HG03135 (cell line): ENCODE measurements at regions not wholly inside any gene's neighbourhood (a gene's known extent, or its start where the extent isn't known, plus 50 kb on each side); places are given as distances from the start of the nearest gene placed in this dataset.

ENCODE experiments used
- ATAC-seq: cut with Tn5 transposase; IDR thresholded peaks from one replicate; pipeline ENCODE4 v1.9.1; 2021; ENCODE audit warnings: mild to moderate bottlenecking, moderate library complexity; ENCODE audit not compliant: unreplicated experiment

DNA sequence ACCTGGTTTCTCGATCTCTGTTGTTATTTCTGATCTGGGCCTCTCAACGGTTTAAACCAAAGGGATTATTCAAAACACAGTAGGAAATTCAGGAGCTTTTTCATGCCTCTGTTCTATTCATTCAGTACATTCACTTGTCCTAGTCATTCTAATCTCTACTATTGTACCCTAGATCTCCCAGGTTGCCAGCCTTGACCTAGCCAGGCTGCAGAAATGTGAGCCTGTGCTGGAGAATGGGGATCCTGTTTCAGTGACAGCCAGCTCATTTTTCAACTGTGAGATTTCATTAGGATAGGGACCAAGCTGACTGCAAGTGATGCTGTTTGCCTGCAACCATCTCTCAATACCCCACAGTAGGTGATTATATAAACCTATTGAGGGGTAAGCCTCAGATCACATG is 186.2 kb downstream of the CMPK2 start:
- no peak for ATAC-seq

DNA sequence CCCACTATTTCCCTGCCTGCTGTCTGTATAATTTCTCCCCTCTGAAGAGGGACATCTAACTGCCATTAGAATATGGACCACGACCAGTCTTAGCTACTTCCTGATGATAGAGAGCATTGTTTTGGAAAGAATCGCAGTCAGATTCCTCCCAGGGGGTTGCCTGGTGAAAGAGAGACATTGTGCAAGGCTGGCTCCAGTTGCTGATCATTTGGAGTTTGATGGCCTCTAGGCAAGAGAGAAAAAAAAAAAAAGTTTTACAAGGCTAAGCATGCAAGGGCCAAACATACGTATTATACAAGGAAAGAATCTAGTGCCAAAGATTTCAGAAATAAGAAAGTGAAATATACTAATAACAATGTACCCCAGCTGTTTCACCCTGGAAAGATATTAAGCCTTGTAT is 182.2 kb downstream of the CMPK2 start:
- ATAC-seq, result no peak

DNA sequence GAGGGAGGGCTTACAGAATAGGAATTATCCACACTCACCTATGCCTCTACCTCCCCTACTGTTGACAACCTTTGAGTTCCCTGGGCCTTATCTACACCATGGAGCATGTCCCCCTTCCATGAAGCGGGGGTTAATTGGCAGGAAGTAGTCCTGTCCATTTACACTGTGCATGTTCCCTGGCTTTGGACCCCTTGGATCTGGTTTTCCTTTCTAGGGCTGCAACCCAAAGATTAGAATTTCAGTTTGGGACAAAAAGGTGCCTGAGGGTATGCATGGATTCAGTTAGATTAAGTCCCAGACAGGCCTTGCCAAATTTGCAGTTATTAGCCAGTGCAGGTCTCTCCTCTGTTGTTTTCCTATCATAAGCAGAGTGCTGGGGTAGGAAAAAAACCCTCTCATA is 180.3 kb downstream of the CMPK2 start:
- no peak for ATAC-seq

DNA sequence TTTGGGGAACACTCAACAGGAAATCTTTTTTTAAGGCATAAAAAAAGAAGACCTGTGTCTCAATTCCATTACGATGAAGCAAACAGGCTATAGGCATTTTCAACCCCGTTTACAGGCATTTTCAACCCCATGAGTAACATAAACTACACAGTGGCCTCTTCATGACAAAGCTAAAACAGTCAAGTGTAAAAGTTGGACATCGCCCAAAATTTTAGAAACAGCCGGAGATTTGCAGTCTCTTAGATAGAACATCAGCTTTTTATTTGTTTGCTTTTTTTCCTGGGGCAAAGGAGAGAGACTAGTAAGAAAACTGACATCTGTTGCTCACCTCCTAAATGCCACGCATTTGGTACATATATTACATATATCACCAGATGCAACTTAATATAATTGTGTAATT is 173.7 kb downstream of the CMPK2 start:
- no peak for ATAC-seq

DNA sequence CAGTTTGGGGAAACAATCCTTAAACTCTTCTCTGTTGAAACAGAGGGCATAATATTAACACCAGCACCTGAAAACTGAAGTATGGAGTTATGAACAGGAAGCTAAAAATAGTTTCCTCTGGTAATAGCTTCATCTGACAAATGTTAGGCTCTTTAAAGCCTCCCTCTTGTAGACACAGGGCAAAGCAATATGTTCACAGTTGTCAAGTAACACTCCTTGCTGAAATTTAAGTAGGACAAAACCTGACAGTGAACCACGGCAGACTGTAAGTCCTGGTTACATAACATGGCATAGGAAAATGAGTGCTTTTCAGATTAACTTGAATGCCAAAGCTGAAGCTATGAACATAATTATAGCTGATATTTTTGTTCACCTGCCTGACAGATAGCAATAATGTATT is 172.9 kb downstream of the CMPK2 start:
- ATAC-seq, result no peak

DNA sequence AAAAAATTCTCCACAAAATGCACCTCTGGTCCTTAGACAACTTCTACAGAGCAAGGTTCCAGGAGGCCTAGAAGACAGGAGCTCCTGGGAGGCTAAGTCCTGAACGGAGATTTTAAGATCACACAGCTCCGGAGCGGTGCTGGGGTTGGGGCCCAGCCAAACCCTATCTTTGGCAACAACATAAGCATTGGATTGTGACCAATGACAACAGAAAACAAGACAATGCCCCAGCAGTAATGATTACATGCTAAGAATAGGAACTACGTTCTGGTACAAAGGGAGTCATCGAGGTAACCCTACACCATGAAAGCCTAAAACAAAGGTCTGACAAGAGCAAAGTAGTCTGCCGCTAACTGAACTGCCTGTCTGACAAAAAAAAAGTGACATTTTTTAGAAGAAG is 171.2 kb downstream of the CMPK2 start:
- ATAC-seq, result no peak

DNA sequence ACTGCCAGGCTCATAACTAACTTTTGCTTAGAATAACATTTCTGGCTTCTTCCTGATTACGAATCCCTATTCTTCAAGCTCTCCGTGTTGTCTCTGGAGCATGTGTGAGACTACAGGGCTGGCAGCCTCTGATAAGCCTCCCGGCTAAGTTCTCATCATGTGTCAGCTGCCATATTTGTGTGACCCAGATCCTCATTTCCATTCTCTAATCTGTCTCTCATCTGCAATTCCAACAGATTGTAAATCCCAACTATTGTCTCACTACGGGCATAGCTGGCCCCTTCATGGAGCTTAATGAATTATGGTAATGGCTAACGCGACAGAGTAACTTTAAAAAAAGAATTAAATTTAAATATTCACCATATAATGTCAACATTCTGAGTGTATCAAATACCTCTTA is 165.4 kb downstream of the CMPK2 start:
- no peak for ATAC-seq

DNA sequence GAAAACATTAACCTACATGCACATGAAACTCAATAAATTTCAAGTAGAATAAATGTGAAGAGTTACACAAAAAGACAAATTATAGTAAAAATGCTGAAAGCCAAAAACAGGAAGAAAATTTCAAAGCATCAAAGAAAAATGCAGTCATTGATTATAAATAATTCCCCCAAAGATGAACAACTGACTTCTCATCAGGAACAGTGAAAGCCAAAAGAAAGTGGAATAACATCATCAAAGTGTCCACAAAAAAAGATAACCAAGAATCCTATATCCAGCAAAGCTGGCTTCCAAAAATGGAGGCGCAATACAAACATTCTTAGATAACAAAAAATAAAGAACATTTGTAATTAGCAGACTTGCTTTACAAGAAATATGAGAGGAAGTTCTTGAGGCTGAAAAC is 161.6 kb downstream of the CMPK2 start:
- no peak for ATAC-seq

DNA sequence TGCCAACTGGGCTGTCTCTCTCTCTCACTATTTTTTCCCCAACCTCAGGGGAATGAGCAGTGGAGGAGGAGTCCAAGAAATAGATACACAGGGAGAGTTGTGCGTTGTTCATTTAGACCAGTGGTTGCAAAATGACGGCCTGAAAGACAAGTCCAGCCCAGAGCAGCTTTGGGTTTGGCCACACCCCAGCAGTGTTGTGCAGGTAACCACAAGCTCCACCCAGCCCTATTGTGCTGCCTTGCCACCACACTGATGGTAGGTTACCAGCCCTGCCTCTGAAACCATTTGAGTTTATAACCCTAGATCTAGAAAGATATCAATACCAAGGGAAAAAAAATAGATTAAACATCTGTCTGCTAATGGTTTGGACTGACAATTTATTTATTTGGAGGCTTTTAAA is 144.3 kb downstream of the CMPK2 start:
- no peak for ATAC-seq

DNA sequence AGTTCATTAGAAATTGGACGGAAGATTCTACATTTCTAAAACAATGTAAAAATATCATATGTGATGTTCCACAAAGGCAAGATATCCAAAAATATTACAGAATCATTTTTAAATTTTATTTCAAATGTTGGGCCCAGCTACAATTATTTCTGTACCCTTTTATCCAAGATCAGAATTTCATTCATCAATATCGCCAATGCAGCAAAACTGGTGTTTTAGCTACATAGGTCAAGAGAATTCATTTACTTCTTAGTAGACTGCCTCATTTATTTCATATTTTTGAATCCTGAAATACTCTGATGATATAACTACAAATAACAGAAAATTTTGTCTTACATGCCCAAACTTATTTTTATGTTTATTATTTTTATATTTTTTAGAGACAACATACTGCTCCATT is 143.1 kb downstream of the CMPK2 start:
- no peak for ATAC-seq

DNA sequence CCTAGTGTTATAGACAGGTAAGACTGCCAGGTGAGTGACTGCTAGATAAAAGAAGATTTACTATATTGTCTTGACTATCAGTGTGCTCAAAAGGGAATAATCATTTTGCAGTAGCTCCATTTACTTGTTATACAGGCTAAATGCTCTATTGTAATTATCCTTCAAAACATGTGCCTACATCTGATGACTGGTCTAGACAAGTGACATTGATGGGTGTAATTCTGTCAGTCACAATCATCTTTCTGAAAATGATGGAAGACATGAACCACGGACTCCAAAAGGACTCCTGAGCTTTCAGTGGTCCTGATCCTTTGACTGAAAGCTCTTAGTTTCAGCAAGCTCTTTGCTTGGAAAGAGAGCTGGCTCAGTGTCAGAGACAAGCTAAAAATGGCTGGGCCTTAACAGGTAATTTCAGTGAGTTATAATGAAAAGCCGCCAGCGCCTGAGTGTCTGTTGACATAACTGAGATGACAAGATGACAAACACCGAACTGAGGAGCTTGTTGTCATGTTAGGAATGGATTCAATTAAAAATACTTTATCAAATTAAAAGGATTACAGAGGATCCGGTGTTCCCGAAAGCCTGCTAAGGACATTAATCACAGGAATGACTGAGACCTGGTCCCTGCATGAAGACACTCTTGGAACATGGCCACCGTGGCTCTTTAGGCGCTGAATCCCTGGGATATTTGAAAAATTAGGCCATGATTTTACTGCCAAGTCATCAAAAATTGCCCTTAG is 141.7 kb downstream of the CMPK2 start:
- ATAC-seq, result no peak

DNA sequence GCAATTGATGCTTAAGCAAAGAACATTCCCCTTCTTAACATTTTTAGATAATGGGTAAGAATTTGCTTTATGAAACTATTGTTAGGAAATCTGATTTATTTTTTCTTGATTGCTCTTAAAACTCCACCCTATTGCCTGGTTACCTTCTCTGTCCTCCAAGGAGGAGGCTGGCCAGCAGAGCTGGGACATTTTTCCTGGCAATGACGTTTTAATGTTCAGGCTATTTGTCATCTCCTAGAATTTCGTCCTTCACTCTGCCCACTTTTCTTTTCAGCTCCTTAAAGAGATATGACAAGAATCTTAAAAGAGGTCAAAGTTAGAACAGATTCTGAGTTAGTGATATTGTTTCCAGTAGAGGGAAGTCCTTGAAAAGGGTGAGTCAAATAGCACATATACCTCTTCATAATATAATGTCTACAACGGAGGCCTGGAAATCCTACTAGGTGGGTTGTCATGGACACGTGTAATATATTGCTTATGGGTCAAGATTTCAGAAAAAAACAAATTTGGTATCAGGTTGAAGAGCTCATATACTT is 141.0 kb downstream of the CMPK2 start:
- ATAC-seq, result no peak

DNA sequence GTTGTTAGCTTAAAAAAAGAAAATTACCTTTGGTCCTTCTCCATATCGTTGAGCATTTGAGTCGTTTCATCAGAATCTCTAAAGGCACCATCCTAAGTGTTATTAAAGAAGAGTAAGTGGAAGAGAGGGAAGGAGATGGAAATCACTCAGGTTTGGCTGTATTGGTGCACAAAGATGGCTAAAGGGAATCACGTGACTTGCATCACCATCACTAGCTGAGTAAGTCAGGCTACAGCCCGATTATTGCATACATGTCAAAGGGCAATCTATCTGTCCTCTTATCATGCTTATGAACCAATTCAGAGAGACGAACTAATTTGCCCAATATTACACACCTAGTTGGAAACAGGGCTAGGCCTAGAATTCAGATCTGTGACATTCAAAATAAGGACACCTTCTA is 137.6 kb downstream of the CMPK2 start:
- ATAC-seq, result no peak

DNA sequence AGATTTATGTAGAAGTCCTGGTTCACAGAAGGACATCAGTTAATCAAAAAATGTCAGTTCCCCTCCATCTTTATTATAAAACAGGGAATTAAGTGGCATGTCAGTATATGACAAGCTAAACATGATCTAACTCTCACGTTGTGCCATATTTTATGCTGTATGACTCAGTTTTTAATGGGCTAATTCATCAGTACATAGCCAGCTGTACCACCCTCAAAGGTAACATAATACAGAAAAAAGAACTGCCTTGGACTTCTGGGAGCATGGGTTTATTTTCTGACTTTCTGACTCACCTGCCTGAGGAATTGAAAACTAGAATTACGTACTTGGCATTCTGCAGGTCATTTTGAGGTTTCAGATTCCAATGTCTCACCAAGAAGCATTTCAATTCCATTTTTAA is 135.7 kb downstream of the CMPK2 start:
- no peak for ATAC-seq

DNA sequence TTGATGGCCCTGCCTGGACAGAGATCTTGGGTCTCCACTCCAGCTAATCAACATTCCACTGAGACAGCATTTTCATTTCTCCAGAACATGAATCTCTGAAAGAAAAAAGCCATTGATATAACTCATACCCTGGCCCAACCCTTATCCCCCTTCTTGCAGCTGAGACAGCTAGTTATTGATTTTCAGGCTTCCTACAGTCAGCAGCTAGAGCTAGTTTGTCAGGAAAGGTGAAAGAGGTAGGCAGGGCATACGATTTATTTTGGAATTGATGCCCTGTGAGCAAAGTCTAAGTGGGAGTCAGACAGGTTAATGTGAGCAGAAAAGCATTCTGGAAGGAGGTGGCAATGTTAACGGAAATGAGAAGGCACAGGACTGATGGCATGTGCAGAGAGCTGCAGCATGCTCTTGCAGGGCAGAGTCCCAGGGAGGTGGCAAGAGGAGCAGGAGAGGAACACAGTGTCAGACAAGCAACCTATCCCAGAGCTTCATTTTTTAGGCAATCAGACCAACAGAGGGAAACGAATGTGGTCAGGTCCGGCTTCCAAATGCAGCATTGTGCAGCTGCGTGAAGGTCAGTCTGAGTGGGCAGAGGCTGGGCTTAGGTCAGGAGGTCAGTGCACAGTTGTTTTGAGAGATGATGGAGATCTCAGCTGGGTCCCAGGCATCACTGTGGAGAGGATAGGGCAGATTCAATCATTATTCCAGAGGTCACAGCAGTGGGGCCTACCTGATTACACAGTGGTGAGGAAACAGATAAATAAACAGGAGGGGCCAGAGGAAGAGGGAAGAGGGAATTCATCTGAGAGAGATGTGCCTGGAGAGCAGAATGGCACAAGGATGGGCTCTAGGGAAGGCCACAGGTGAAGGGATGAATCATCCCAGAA is 134.8 kb downstream of the CMPK2 start:
- no peak for ATAC-seq

DNA sequence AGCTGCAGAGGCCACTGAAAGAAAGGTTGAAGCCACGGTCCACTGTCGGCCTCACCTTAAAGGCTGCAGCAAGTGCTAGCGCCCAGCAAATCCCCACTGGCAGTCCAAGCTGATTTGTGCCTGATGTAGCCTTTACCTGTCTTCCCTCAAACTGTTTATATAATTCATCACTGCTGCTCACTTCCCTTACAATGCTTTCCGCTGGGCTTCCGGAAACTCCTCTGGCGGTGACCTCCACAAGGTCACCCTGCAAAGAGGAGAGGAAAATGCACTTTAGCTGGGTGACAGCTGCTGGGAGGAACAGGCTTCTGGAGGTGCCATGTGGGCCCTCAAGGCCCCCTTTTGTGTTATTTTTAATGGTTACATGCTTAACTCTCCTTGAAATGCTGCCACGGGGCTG is 126.2 kb downstream of the CMPK2 start:
- no peak for ATAC-seq

DNA sequence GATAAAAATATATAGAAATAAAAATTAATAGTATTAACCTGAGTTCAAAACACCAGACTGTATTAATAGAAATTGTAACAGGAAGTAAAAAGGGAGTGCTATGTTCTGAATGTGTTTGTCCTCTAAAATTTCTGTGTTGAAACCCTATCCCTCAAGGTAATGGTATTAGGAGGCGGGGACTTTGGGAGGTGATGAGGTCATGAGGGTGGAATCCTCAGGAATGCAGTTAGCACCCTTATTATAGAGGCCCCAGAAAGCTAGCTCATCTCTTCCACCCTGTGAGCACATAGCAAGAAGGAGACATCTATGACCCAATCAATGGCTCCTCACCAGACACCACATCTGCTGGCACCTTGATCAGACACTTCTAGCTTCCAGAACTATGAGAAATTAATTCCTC is 124.5 kb downstream of the CMPK2 start:
- ATAC-seq, result no peak

DNA sequence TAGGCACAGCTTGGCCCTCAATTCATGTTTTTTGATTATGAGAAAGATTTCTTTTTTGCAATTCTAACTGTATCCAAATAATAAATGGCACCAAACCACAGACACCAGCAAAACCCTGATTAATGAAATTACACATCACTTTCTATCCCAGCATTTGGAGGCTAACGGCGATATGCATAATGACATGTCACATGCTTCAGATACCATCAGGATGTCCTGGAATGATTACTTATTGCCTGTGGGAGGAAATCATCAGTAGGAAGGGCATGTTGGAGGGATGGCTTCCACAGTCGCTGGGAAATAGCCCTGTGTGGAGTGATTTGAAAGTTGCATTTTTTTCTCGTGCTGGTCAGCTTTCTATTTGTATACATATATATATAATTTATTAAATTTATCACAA is 121.7 kb downstream of the CMPK2 start:
- ATAC-seq, result no peak

DNA sequence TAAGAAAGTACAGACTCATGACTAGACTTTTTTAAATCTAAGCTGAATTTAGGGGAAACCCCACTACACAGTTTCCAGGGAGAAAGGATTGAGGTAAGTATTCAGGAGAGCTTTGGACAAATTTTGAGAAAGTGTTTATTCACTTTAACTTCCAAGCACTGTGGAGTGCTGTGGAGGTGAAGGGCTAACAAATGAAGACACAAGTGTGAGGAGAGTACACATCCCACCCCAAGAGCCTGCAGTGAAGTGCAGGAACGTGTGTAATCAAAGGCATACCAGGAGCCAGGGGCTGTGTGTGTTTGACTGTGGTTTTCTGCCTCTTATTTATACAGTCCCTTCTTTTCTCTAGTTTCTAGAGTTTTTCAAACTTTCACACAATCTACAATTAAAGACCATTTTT is 118.3 kb downstream of the CMPK2 start:
- ATAC-seq, result no peak

DNA sequence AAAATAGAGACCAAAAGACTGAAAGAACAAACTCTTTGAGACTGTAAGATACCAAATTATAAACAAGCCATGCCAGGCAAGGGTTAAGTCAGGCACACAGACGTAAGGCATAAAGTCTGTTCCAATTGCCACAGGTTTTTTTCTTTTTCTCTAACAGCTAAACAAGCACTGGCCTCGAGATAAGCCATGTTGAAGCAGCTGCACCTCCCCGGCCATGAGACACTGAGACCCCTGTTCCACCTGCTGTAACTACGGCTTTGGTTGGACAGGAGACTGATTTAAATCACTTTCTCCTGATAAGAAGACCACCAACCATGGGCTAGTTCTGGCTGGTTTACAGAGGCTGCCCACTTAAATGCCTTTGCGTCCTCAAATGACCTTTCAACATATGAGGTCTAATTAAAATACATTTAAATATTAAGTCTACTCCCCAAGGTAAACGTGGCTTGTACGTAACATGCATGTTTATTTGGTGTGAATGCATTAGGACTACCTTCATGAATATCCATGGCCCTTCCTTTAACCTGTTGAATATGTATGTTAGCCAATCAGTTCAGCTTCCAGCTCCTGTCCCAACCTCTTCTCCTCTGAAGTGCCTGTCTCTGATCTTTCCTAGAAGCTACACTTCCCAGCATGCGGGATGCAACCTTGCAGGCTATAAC is 117.2 kb downstream of the CMPK2 start:
- no peak for ATAC-seq

DNA sequence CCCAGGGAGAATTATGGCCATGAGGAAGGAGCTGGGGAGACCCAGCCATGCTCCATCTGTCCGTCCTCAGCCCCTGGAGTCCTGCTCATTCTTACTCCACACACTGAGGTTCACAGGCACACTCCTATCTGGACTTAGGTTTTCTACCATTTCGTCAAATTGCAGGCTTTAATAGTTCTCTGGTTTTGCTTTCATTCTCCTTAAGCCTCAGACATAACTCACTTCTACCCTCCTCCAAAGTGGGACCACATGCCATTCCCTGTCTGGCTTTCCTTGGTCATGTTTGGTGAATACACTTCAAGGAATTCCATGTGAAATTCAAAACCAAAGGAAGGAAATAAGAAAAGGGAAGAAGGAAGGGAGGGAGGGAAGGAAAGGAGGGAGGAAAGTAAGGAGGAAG is 115.7 kb downstream of the CMPK2 start:
- no peak for ATAC-seq
